HG03571 (cell line): ENCODE measurements at regions not wholly inside any gene's neighbourhood (a gene's known extent, or its start where the extent isn't known, plus 50 kb on each side); places are given as distances from the start of the nearest gene placed in this dataset.

Experiments
- ATAC-seq: cut with Tn5 transposase; IDR thresholded peaks from one replicate; pipeline ENCODE4 v1.9.1; 2021; ENCODE audit not compliant: unreplicated experiment

- no peak for ATAC-seq
Measured at GRCh38 chr7:17680026-17680425, 260.3 kb downstream of the SNX13 start.

GRCh38 chr7:17680943-17681351 is 259.3 kb downstream of the SNX13 start:
- ATAC-seq, result no peak

GRCh38 chr7:17681965-17682364 is 258.3 kb downstream of the SNX13 start:
- ATAC-seq, result no peak

- ATAC-seq, result no peak
Measured at GRCh38 chr7:17682586-17682985, 257.7 kb downstream of the SNX13 start.

- no peak for ATAC-seq
Measured at GRCh38 chr7:17685141-17685540, 255.2 kb downstream of the SNX13 start.

GRCh38 chr7:17687361-17687760 is 252.9 kb downstream of the SNX13 start:
- ATAC-seq, result no peak

- no peak for ATAC-seq
Measured at GRCh38 chr7:17689361-17689902, 250.9 kb downstream of the SNX13 start.

GRCh38 chr7:17690030-17690429 is 250.3 kb downstream of the SNX13 start:
- no peak for ATAC-seq

GRCh38 chr7:17696422-17696821 is 243.9 kb downstream of the SNX13 start:
- no peak for ATAC-seq

- ATAC-seq, result no peak
Measured at GRCh38 chr7:17697128-17697881, 243.0 kb downstream of the SNX13 start.

GRCh38 chr7:17699696-17700095 is 240.6 kb downstream of the SNX13 start:
- ATAC-seq, result no peak

- no peak for ATAC-seq
Measured at GRCh38 chr7:17700138-17700537, 240.2 kb downstream of the SNX13 start.

GRCh38 chr7:17706275-17706674 is 234.0 kb downstream of the SNX13 start:
- no peak for ATAC-seq

- no peak for ATAC-seq
Measured at GRCh38 chr7:17706734-17707133, 233.6 kb downstream of the SNX13 start.

GRCh38 chr7:17709127-17709526 is 231.2 kb downstream of the SNX13 start:
- ATAC-seq, result no peak

- ATAC-seq, result no peak
Measured at GRCh38 chr7:17709599-17709998, 230.7 kb downstream of the SNX13 start.

GRCh38 chr7:17710312-17710711 is 230.0 kb downstream of the SNX13 start:
- ATAC-seq, result no peak

- ATAC-seq, result no peak
Measured at GRCh38 chr7:17713584-17713983, 226.7 kb downstream of the SNX13 start.

GRCh38 chr7:17716816-17717215 is 223.5 kb downstream of the SNX13 start:
- no peak for ATAC-seq

- ATAC-seq, result no peak
Measured at GRCh38 chr7:17719998-17720397, 220.3 kb downstream of the SNX13 start.

GRCh38 chr7:17721736-17722285 is 218.5 kb downstream of the SNX13 start:
- no peak for ATAC-seq

GRCh38 chr7:17722798-17723197 is 217.5 kb downstream of the SNX13 start:
- no peak for ATAC-seq

GRCh38 chr7:17725821-17726220 is 214.5 kb downstream of the SNX13 start:
- ATAC-seq, result no peak
